ENCODE measurements at regions not wholly inside any gene's neighbourhood (a gene's known extent, or its start where the extent isn't known, plus 50 kb on each side); places are given as distances from the start of the nearest gene placed in this dataset.

DNA sequence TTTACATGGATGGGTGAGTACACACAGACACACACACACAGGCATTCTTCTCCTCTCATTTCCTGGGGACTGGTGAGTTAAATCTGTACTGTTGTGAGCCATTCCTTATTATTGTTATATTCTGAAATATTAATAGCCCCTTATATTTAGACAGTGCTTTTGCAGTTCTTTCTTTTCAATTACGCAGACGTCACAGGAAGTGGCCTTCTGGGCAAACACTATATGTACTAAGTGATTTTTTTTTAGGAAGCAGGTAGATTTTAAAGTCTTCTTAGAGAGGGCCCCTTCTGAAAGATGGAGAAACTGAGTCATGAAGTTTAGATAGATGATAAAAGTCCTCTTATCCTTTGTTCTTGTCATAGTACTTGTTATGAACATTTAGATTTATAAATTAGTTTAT, 1213.6 kb downstream of the VRK1 start:
- no peaks in the 10 kb centered on the region for H3K4me1 ChIP-seq (ENCODE audit: insufficient read depth, insufficient read length)

DNA sequence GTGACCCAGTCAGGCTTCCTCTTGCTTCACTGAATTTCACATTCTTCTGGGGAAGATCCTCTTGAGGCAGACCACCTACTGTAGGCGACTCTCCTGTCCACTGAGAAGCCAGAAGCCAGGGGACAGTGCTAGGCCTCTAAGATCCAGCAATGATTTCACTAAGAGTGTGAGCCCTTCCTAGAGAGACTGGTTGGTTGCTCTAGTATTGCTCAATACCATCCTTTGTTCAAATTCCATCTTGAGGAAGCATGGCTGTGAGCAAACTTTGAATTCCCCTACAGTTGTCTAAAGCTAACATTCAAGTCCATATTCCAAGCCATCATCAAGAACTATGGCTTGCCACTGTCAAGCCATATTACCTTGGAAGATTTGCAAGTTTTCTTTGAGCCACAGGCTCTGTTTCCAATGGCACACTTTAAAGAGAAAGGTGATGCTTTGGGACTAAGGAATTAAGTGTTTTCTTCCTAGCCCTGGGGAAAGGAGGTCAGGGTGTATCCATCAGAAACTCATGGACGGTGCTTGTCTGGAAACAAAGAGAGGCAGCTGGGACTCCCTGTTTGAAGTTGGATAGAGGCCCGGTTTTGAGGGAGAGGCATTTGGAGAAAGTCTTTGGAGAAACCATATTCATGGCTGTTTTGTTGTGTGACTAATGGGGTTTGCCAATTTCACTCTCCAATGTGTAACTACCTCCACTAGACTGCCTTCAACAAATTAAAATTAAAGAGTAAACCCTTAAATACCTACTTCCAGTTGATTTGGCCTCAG, 1217.9 kb downstream of the VRK1 start:
- Histone ChIP-seq H3K4me1 (ENCODE audit: insufficient read depth, insufficient read length) (no peaks in the 10 kb centered on the region), H3K9me3 (ENCODE audit: insufficient read depth, low read length) (no peaks in the 10 kb centered on the region)
- no peak for DNase-seq (ENCODE audit: low read depth, low spot score)

More for the DNA sequence above, 1213.6 kb downstream of the VRK1 start:
- Histone ChIP-seq H3K4me3 (ENCODE audit: insufficient read length, low read depth) (no peak overlapping the region), H3K9ac (ENCODE audit: insufficient read length, low read depth) (no peak overlapping the region), H3K36me3 (ENCODE audit: insufficient read depth, insufficient read length, low read length) (no peaks in the 10 kb centered on the region), H3K9me3 (ENCODE audit: insufficient read depth, low read length) (no peaks in the 10 kb centered on the region), H3K27me3 (ENCODE audit: insufficient read depth, insufficient read length) (no peaks in the 10 kb centered on the region)
- no peak for DNase-seq (ENCODE audit: low read depth, low spot score)
- no peak for TF ChIP-seq ZNF274 (IDR thresholded peaks at IDR 0.05; ENCODE audit: low read depth, low read length)
- no peak for TF ChIP-seq YY1 (IDR thresholded peaks at IDR 0.05; ENCODE audit: insufficient read depth, insufficient read length)
- TF ChIP-seq SUZ12 (IDR thresholded peaks at IDR 0.05; ENCODE audit: extremely low read depth, insufficient read depth, insufficient read length): no peak

DNA sequence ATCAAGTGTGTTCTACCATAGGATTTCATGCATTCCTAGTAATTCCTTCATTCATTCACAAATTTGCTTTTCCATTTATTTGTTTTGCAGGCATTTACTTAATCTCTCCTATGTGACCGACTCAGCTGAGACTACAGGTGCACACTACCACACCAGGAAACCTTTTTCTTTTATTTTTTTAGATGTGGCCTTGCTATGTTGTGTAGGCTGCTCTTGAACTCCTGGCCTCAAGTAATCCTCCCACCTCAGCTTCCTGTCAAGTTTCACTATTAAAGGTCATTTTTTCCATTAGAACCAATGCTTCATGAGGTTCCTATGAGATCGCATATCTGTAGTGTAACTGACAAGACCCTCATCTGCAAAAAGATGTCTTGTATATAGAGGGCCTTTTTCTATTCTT, 1218.7 kb downstream of the VRK1 start:
- H3K4me3 ChIP-seq (ENCODE audit: insufficient read length, low read depth): no peak overlapping the region
- no peaks in the 10 kb centered on the region for H3K9me3 ChIP-seq (ENCODE audit: insufficient read depth, low read length)
- no peaks in the 10 kb centered on the region for H3K4me1 ChIP-seq (ENCODE audit: insufficient read depth, insufficient read length)
- DNase-seq (ENCODE audit: low read depth, low spot score): no peak
- no peak for TF ChIP-seq SUZ12 (IDR thresholded peaks at IDR 0.05; ENCODE audit: extremely low read depth, insufficient read depth, insufficient read length)
- TF ChIP-seq YY1 (IDR thresholded peaks at IDR 0.05; ENCODE audit: insufficient read depth, insufficient read length): no peak
- no peak for TF ChIP-seq ZNF274 (IDR thresholded peaks at IDR 0.05; ENCODE audit: low read depth, low read length)
- H3K9ac ChIP-seq (ENCODE audit: insufficient read length, low read depth): no peak overlapping the region
- H3K27me3 ChIP-seq (ENCODE audit: insufficient read depth, insufficient read length): no peaks in the 10 kb centered on the region
- no peaks in the 10 kb centered on the region for H3K36me3 ChIP-seq (ENCODE audit: insufficient read depth, insufficient read length, low read length)

More for the DNA sequence above, 1217.9 kb downstream of the VRK1 start:
- Histone ChIP-seq H3K9ac (ENCODE audit: insufficient read length, low read depth) (no peak overlapping the region), H3K4me3 (ENCODE audit: insufficient read length, low read depth) (no peak overlapping the region), H3K36me3 (ENCODE audit: insufficient read depth, insufficient read length, low read length) (no peaks in the 10 kb centered on the region), H3K27me3 (ENCODE audit: insufficient read depth, insufficient read length) (no peaks in the 10 kb centered on the region)
- TF ChIP-seq ZNF274 (IDR thresholded peaks at IDR 0.05; ENCODE audit: low read depth, low read length) (no peak), YY1 (IDR thresholded peaks at IDR 0.05; ENCODE audit: insufficient read depth, insufficient read length) (no peak), SUZ12 (IDR thresholded peaks at IDR 0.05; ENCODE audit: extremely low read depth, insufficient read depth, insufficient read length) (no peak)

DNA sequence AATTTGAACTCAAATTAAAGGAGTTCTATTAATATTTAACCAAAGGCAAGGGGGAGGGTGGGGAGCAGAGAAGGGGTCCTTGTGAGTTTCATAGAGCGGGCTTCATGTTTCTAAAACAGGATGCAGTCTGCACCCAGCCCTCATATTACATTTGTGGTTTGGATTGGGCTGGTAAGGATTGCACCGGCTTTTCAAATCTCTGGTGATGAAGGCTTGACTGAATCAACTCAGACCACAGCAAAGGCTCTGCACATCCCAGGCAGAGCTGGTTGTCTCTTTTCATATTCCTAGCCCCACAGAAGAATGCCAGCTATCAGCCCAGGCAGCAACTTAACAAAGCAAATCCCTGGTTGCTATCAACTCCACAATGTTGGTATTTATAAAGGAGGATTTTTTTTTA, 1221.4 kb downstream of the VRK1 start:
- no peak for TF ChIP-seq ZNF274 (IDR thresholded peaks at IDR 0.05; ENCODE audit: low read depth, low read length)
- TF ChIP-seq SUZ12 (IDR thresholded peaks at IDR 0.05; ENCODE audit: extremely low read depth, insufficient read depth, insufficient read length): no peak
- no peak for TF ChIP-seq YY1 (IDR thresholded peaks at IDR 0.05; ENCODE audit: insufficient read depth, insufficient read length)
- no peaks in the 10 kb centered on the region for H3K27me3 ChIP-seq (ENCODE audit: insufficient read depth, insufficient read length)
- H3K36me3 ChIP-seq (ENCODE audit: insufficient read depth, insufficient read length, low read length): no peaks in the 10 kb centered on the region
- H3K9ac ChIP-seq (ENCODE audit: insufficient read length, low read depth): no peak overlapping the region
- H3K9me3 ChIP-seq (ENCODE audit: insufficient read depth, low read length): no peaks in the 10 kb centered on the region
- no peak overlapping the region for H3K4me3 ChIP-seq (ENCODE audit: insufficient read length, low read depth)
- no peak for DNase-seq (ENCODE audit: low read depth, low spot score)
- no peaks in the 10 kb centered on the region for H3K4me1 ChIP-seq (ENCODE audit: insufficient read depth, insufficient read length)

DNA sequence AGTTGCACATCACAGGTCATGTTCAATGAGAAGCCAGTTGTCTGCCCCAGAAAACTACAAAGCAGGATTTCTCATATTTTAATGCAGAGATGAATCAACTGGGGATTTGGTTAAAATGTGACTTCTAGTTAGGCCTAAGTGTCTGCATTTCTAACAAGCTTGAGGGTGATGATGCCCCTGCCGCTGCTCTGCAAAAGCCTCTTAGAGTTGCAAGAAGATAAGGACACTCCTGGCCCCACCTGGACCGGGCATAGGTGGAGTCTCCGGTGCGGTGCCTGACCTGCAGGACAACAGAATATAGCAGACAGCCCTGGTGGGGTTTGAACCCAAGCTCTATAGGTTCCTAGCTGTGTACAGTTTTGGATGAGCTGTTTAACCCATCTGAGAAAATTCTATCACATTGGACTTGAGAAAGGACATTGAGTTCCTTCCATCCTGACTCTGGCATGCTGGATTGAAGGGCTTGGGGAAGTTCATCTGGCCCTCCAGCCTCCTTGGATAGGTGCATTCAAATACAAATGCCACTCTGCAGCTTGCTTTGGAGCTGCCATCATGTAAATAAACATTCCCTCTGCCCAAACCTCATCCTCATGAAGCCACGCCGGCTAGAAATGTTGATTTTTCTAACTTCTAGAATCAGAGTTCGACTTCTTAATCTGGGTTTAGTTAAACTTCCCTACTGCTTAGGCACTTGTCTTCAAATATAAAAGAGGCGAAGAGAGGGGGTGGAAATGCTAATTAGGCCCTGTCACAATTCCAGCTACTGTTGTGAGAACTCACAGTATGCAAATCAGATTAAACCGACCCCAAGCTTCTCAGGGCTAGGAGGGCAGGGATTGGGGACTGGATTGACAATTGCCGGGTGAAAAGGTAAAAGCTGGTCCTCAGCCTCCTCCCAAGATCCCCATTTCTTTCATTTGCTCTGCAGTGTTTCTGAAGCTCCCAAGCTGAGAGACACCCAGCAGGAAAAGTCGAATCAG, 1225.6 kb downstream of the VRK1 start:
- TF ChIP-seq YY1 (IDR thresholded peaks at IDR 0.05; ENCODE audit: insufficient read depth, insufficient read length): no peak
- Histone ChIP-seq H3K27me3 (ENCODE audit: insufficient read depth, insufficient read length) (no peaks in the 10 kb centered on the region), H3K9ac (ENCODE audit: insufficient read length, low read depth) (peak overlapping the region; percentile 2), H3K9me3 (ENCODE audit: insufficient read depth, low read length) (no peaks in the 10 kb centered on the region), H3K4me3 (ENCODE audit: insufficient read length, low read depth) (no peak overlapping the region), H3K36me3 (ENCODE audit: insufficient read depth, insufficient read length, low read length) (no peaks in the 10 kb centered on the region), H3K4me1 (ENCODE audit: insufficient read depth, insufficient read length) (no peaks in the 10 kb centered on the region)
- peak; percentile 13 for DNase-seq (ENCODE audit: low read depth, low spot score)

DNA sequence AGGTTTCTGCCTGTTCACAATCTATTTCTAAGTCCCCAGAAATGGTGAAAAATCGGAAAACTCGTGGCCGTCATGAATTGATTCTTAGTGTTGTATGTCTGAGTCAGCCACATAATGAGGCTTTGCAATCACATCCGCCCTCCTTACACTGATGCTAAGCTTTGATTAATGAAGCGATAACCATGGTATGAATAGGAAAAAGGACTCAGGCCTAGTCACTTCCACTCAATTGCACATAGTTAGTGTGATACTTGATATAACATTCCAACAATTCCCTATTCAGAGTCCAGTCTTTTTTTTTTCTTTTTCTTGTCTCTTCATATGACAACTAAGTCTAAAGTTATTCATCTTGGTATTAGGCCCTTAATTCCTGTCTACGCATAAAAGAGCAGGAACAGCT, 1231.0 kb downstream of the VRK1 start:
- H3K9ac ChIP-seq (ENCODE audit: insufficient read length, low read depth): no peak overlapping the region
- H3K36me3 ChIP-seq (ENCODE audit: insufficient read depth, insufficient read length, low read length): no peaks in the 10 kb centered on the region
- no peaks in the 10 kb centered on the region for H3K4me1 ChIP-seq (ENCODE audit: insufficient read depth, insufficient read length)
- H3K27me3 ChIP-seq (ENCODE audit: insufficient read depth, insufficient read length): no peaks in the 10 kb centered on the region
- H3K4me3 ChIP-seq (ENCODE audit: insufficient read length, low read depth): no peak overlapping the region
- no peaks in the 10 kb centered on the region; the same call in 1 of the 2 replicates for H3K9me3 ChIP-seq (ENCODE audit: insufficient read depth, low read length)
- TF ChIP-seq YY1 (IDR thresholded peaks at IDR 0.05; ENCODE audit: insufficient read depth, insufficient read length) (no peak), ZNF274 (IDR thresholded peaks at IDR 0.05; ENCODE audit: low read depth, low read length) (no peak), SUZ12 (IDR thresholded peaks at IDR 0.05; ENCODE audit: extremely low read depth, insufficient read depth, insufficient read length) (no peak)
- DNase-seq (ENCODE audit: low read depth, low spot score): no peak

DNA sequence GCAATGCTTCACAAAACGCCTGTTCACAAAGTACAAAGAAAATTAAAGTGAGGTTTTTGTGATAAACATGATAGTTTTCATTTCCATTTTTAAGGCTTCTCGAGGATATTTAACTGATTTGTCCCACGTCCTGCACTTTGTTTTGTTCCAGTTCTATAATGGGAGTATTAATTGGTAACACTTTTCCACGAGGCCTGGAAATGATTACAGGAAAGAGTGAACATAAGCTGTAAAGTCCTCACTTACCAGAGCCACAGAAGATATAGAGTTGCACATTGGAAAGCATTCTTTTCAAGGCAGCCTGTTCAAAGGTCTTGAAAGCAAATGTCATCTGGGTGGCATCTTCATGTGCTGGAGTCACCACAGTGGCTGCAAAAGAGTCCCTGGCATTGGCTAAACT, 1236.6 kb downstream of the BCL11B start:
- Histone ChIP-seq H3K27me3 (ENCODE audit: insufficient read depth, insufficient read length) (no peaks in the 10 kb centered on the region), H3K9me3 (ENCODE audit: insufficient read depth, low read length) (no peaks in the 10 kb centered on the region; the same call in 1 of the 2 replicates), H3K4me3 (ENCODE audit: insufficient read length, low read depth) (no peak overlapping the region), H3K9ac (ENCODE audit: insufficient read length, low read depth) (no peak overlapping the region), H3K4me1 (ENCODE audit: insufficient read depth, insufficient read length) (no peaks in the 10 kb centered on the region), H3K36me3 (ENCODE audit: insufficient read depth, insufficient read length, low read length) (no peaks in the 10 kb centered on the region)
- DNase-seq (ENCODE audit: low read depth, low spot score): no peak
- TF ChIP-seq SUZ12 (IDR thresholded peaks at IDR 0.05; ENCODE audit: extremely low read depth, insufficient read depth, insufficient read length) (no peak), ZNF274 (IDR thresholded peaks at IDR 0.05; ENCODE audit: low read depth, low read length) (no peak), YY1 (IDR thresholded peaks at IDR 0.05; ENCODE audit: insufficient read depth, insufficient read length) (no peak)
